ENCODE measurements at regions not wholly inside any gene's neighbourhood (a gene's known extent, or its start where the extent isn't known, plus 50 kb on each side); places are given as distances from the start of the nearest gene placed in this dataset.

DNA sequence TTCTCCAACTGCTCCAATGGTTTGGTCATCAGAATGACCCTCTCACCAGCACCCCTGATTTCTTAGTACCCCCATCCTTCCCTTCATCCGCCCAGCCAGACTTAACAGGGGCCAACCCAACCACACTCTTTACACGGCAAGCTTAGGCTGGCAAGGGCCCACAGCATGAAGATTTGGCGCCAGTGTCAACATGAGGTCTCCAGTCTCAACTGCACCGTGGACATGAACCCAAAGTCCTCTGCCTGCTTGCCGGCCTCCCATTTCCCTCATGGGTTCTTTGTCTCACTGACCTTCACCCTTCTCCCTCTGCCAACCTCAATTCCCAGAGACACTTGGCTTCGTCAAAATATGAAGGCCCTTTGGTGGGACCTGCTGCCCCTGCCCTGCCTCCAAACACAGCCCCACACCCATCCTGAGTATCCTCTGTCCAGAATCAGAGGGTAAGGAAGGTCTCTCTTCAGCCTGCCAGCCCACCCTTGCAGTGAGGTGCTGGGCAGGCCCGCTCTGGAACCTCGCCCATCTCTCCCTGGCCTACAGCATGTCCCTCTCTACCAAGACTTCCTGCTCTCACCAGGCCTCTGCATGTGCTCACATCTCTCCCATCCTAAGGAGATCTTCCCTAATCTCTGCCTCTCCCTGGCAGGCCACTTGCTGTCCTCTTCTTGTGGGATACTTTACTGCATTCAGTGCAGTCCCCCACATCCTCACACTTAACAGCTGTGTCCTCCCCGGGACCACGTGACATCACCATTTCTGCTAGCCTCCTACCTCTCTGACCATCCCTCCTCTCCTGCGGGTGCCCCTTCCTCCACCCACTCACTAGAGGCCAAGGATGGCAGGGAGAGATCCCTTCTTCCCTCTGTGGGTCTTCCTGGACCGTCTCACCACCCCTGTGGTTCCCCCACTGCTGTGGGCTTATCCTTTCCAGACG is 91.7 kb upstream of the ZMIZ1 start:
- TF ChIP-seq, protein P1, sequence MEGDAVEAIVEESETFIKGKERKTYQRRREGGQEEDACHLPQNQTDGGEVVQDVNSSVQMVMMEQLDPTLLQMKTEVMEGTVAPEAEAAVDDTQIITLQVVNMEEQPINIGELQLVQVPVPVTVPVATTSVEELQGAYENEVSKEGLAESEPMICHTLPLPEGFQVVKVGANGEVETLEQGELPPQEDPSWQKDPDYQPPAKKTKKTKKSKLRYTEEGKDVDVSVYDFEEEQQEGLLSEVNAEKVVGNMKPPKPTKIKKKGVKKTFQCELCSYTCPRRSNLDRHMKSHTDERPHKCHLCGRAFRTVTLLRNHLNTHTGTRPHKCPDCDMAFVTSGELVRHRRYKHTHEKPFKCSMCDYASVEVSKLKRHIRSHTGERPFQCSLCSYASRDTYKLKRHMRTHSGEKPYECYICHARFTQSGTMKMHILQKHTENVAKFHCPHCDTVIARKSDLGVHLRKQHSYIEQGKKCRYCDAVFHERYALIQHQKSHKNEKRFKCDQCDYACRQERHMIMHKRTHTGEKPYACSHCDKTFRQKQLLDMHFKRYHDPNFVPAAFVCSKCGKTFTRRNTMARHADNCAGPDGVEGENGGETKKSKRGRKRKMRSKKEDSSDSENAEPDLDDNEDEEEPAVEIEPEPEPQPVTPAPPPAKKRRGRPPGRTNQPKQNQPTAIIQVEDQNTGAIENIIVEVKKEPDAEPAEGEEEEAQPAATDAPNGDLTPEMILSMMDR (IDR thresholded peaks at IDR 0.05) = no peak
- TF ChIP-seq POLR2A (IDR thresholded peaks at IDR 0.05) = no peak
